NCI-H526 treated with DMSO at 0.1 percent for 48 hours (cell line): ENCODE measurements at regions not wholly inside any gene's neighbourhood (a gene's known extent, or its start where the extent isn't known, plus 50 kb on each side); places are given as distances from the start of the nearest gene placed in this dataset.

Source experiments
- DNase-seq: peaks from one replicate; lab custom pipeline; 2025; lab: John Stamatoyannopoulos, UW

GRCh38 chr13:100854006-100854405 lies 179.4 kb upstream of the TMTC4 start:
- no peak for DNase-seq

GRCh38 chr13:100853434-100853833 lies 178.8 kb upstream of the TMTC4 start:
- DNase-seq = no peak

- DNase-seq = no peak
These were observed 177.6 kb upstream of the TMTC4 start for GRCh38 chr13:100852146-100852545.

- DNase-seq = no peak
These were observed 173.7 kb upstream of the TMTC4 start for GRCh38 chr13:100848304-100848703.

GRCh38 chr13:100845128-100845757 lies 170.6 kb upstream of the TMTC4 start:
- DNase-seq = no peak

GRCh38 chr13:100842136-100842535 lies 167.5 kb upstream of the TMTC4 start:
- DNase-seq = no peak

- no peak for DNase-seq
These were observed 163.8 kb upstream of the TMTC4 start for GRCh38 chr13:100838387-100838786.

GRCh38 chr13:100837631-100838030 lies 163.0 kb upstream of the TMTC4 start:
- no peak for DNase-seq

- DNase-seq = no peak
These were observed 162.1 kb upstream of the TMTC4 start for GRCh38 chr13:100836711-100837110.

- DNase-seq = no peak
These were observed 161.1 kb upstream of the TMTC4 start for GRCh38 chr13:100835695-100836094.

GRCh38 chr13:100833427-100833826 lies 158.8 kb upstream of the TMTC4 start:
- no peak for DNase-seq

GRCh38 chr13:100828226-100828625 lies 153.6 kb upstream of the TMTC4 start:
- no peak for DNase-seq

- no peak for DNase-seq
These were observed 153.0 kb upstream of the TMTC4 start for GRCh38 chr13:100827489-100828176.

- DNase-seq = no peak
These were observed 151.8 kb upstream of the TMTC4 start for GRCh38 chr13:100826441-100826840.

GRCh38 chr13:100825557-100825956 lies 151.0 kb upstream of the TMTC4 start:
- no peak for DNase-seq

- DNase-seq = no peak
These were observed 149.8 kb upstream of the TMTC4 start for GRCh38 chr13:100824366-100824765.

- no peak for DNase-seq
These were observed 148.9 kb upstream of the TMTC4 start for GRCh38 chr13:100823448-100823847.

GRCh38 chr13:100822871-100823443 lies 148.4 kb upstream of the TMTC4 start:
- DNase-seq = no peak

GRCh38 chr13:100818711-100819110 lies 144.1 kb upstream of the TMTC4 start:
- DNase-seq = no peak

GRCh38 chr13:100817928-100818327 lies 143.3 kb upstream of the TMTC4 start:
- no peak for DNase-seq

GRCh38 chr13:100815476-100816046 lies 141.0 kb upstream of the TMTC4 start:
- no peak for DNase-seq

- DNase-seq = no peak
These were observed 138.5 kb upstream of the TMTC4 start for GRCh38 chr13:100812982-100813584.

- DNase-seq = no peak
These were observed 137.3 kb upstream of the TMTC4 start for GRCh38 chr13:100811928-100812327.
